GM12875 (cell line): ENCODE measurements at regions not wholly inside any gene's neighbourhood (a gene's known extent, or its start where the extent isn't known, plus 50 kb on each side); places are given as distances from the start of the nearest gene placed in this dataset.

Experiments
- H3K4me3 ChIP-seq: one replicate; pipeline ENCODE4 v1.5.1; 2011; ENCODE audit warnings: low read depth, low read length, control low read depth
- CTCF ChIP-seq: IDR thresholded peaks from 2 replicates; pipeline ENCODE4 v1.5.1; 2011; ENCODE audit warnings: low read depth, mild to moderate bottlenecking, control low read depth, inconsistent platforms, low read length, moderate library complexity, borderline replicate concordance; ENCODE audit not compliant: insufficient read depth

- no peak overlapping the region for H3K4me3 ChIP-seq
- no peak for TF ChIP-seq CTCF
Measured at GRCh38 chr3:30349507-30349906, 256.9 kb upstream of the TGFBR2 start.

DNA sequence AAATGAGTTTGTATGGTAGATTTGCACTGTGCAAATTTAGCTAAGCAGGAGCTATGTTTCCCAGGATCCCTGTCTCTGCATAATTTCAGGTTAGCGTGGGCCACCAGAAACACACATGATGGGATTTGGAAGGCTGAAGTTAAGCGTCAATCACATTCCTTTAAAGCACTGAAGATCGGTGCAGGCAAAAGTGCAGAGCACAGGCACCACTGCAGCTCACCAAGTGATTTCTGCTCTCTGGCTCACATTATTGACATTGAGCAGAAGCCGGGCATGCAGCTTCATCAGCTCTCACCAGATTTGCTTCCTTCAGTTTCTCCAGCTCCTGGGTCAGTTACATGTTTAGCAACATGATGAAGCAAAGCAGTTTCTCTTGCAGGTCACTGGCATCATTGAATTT lies 256.4 kb upstream of the TGFBR2 start:
- TF ChIP-seq CTCF, result no peak
- H3K4me3 ChIP-seq, result no peak overlapping the region

- H3K4me3 ChIP-seq, result no peak overlapping the region
- no peak for TF ChIP-seq CTCF
Measured at GRCh38 chr3:30350901-30351300, 255.5 kb upstream of the TGFBR2 start.

DNA sequence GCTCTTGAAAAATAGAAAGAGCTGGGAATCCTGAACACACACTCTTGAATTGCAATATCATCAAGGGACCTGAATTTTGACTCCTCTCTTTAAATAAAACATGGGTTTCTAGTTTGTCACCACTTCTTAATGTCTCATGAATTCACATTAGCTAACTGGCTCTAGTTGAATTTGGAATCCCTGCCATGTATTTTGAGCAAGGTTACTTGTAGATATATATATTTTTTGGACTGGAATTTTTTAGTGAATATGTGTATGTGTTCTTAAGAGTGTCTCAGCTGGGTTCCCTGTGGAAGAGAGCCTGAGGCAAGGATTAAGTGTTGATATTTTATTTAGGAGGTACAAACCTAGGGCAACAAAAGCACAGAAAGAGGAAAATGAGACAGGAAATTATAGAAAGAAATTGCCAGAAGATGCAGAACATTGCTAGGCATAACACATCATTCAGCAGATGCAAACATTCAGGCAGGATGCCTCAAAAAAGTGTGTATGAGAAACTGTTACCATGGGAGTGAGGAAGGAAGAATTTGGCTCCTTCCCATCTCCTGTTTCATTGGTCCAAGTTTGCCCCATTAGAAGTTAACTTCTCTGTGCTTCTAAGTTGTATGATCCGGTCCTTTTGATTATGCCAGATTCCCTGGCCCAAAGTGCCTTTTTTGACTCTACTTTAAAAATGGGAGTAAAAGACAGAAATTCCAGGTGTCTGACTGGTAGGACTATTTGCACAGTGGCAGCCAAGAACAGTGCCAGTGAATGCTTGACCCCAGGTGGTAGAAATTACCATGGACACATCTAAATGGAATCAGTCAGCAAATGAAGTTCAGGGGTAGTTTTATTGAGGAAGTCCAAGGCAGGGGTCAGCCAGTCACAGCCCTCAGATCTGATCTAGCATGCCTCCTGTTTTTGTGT lies 253.7 kb upstream of the TGFBR2 start:
- H3K4me3 ChIP-seq, result no peak overlapping the region
- no peak for TF ChIP-seq CTCF

DNA sequence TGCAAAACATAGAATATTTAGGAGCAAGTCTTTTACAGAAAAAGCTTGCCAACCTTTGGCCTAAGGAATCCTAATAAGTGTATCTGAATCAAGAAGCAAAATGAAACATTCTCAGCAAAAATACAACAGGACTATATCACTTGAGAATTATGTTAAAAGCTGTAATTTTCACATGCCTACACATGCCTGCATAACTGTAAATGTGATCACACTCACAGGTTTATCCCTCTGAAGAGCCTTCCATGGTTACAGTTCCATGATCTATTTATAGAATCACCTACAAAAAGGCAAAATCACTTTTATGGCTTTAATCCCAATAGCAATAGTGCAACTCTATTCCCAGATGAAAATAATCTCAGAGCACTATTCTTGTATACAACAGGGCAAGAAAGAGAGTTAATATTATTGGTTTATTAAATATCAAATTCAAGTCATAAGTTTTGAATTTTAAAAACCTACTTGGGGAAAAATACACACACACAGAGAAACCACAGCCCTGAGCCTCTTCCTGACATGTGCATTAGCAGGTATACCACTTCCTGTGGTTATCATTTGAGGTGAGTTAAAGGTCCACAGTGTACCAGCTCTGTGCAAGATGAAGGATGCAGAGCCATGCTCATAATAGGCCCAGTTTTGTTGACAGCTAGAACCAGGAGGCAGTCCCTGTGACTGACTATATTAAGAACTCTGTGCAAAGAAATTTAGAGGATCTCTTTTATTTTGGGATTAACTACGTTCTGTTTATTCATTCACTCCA lies 252.5 kb upstream of the TGFBR2 start:
- no peak overlapping the region for H3K4me3 ChIP-seq
- no peak for TF ChIP-seq CTCF

DNA sequence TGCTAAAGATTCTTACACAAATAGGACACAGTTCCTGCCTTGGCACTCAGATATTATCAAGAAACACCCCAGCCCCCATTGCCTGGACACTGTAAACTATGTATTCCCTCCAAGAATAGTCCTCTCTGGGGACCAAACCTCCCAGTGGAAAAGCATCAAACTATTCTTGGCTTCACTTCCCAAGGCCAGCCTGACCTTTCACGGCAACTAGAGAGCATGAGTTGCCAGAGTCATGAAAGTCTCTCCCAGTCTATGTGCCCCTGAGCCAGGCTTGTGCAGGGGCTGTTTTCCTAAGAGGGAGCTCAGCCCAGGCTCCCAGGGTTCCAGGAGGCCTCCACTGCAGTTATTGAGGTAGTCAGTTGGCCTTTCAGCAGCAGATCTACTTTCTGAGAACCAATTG lies 251.9 kb upstream of the TGFBR2 start:
- TF ChIP-seq CTCF, result no peak
- H3K4me3 ChIP-seq, result no peak overlapping the region
